Keratinocyte (primary cell): ENCODE measurements at regions not wholly inside any gene's neighbourhood (a gene's known extent, or its start where the extent isn't known, plus 50 kb on each side); places are given as distances from the start of the nearest gene placed in this dataset.

Experiments
- DNase-seq: peaks from one replicate; pipeline ENCODE4 v3.0.0-alpha.2; 2011; ENCODE audit warnings: low read depth, missing footprints, low spot score
- FAIRE-seq: peaks from 2 replicates; lab custom pipeline; 2011; peaks lifted over from hg19 to GRCh38; lab: Jason Lieb, UNC
- H2AFZ ChIP-seq: 2 replicates; pipeline ENCODE4 v1.6.0; 2012; ENCODE audit warnings: low read length, control low read depth, inconsistent platforms; ENCODE audit not compliant: control insufficient read depth
- H3K27ac ChIP-seq: 2 replicates; pipeline ENCODE4 v1.5.1; 2011; ENCODE audit warnings: low read length; ENCODE audit not compliant: control insufficient read depth, insufficient read depth
- H3K27me3 ChIP-seq: 3 replicates; pipeline ENCODE4 v1.6.0; 2011; ENCODE audit warnings: low read length; ENCODE audit not compliant: control insufficient read depth, insufficient read depth; ENCODE audit errors: extremely low read depth
- H3K36me3 ChIP-seq, 2 experiments: 2 replicates in 1 of 2; 3 replicates in 1 of 2; pipeline ENCODE4 v1.5.1; 2011; ENCODE audit warnings: low read length in 2 of 2, mild to moderate bottlenecking in 1 of 2; ENCODE audit not compliant: control insufficient read depth in 2 of 2, insufficient read depth in 2 of 2; ENCODE audit errors: extremely low read depth in 1 of 2
- H3K4me1 ChIP-seq: 3 replicates; pipeline ENCODE4 v1.5.1; 2011; ENCODE audit warnings: low read length; ENCODE audit not compliant: control insufficient read depth, insufficient read depth; ENCODE audit errors: extremely low read depth
- H3K4me2 ChIP-seq: 3 replicates; pipeline ENCODE4 v1.6.0; 2011; ENCODE audit warnings: low read depth, low read length; ENCODE audit not compliant: control insufficient read depth, insufficient read depth; ENCODE audit errors: extremely low read depth
- H3K4me3 ChIP-seq, 3 experiments: fragments of 200-600 bp in 1 of 3; sonication (generic) in 1 of 3; 2 replicates in 2 of 3; 3 replicates in 1 of 3; pipeline ENCODE4 v1.5.1; 2011 to 2016; ENCODE audit warnings: low read length in 3 of 3, mild to moderate bottlenecking in 3 of 3, control low read depth in 2 of 3, inconsistent platforms in 1 of 3, low read depth in 1 of 3, mixed read lengths in 1 of 3, mixed run types in 1 of 3, moderate library complexity in 1 of 3; ENCODE audit not compliant: control insufficient read depth in 2 of 3, insufficient read depth in 2 of 3; ENCODE audit errors: extremely low read depth in 1 of 3
- H3K79me2 ChIP-seq: 2 replicates; pipeline ENCODE4 v1.6.0; 2012; ENCODE audit warnings: low read length; ENCODE audit not compliant: control insufficient read depth, insufficient read depth
- H3K9ac ChIP-seq: 3 replicates; pipeline ENCODE4 v1.6.0; 2011; ENCODE audit warnings: low read length; ENCODE audit not compliant: control insufficient read depth, insufficient read depth; ENCODE audit errors: extremely low read depth
- H3K9me1 ChIP-seq: 3 replicates; pipeline ENCODE4 v1.6.0; 2011; ENCODE audit warnings: low read length; ENCODE audit not compliant: control insufficient read depth, insufficient read depth; ENCODE audit errors: extremely low read depth
- H3K9me3 ChIP-seq: 2 replicates; pipeline ENCODE4 v1.5.1; 2012; ENCODE audit warnings: low read depth, low read length; ENCODE audit not compliant: control insufficient read depth
- H4K20me1 ChIP-seq: 3 replicates; pipeline ENCODE4 v1.6.0; 2011; ENCODE audit warnings: low read length; ENCODE audit not compliant: control insufficient read depth, insufficient read depth; ENCODE audit errors: extremely low read depth
- CTCF ChIP-seq, 3 experiments: IDR thresholded peaks in 1 of 3; conservative IDR thresholded peaks in 1 of 3; optimal IDR thresholded peaks in 1 of 3; 2 replicates in 2 of 3; 3 replicates in 1 of 3; pipeline versions ENCODE3 to v1.5.1; 2011; ENCODE audit warnings: low read length in 3 of 3, mild to moderate bottlenecking in 3 of 3, moderate library complexity in 2 of 3, control low read depth in 1 of 3, inconsistent platforms in 1 of 3; ENCODE audit not compliant: insufficient read depth in 2 of 3; ENCODE audit errors: extremely low read depth in 1 of 3
- EZH2 ChIP-seq: IDR thresholded peaks from one replicate; pipeline ENCODE4 v1.6.1; 2012; ENCODE audit warnings: inconsistent platforms, mild to moderate bottlenecking, low read length, moderate library complexity
- dilution Hi-C: fragments of 300-500 bp; cut with MboI; formaldehyde crosslinking; loops from one replicate; pipeline ENCODE4 v1.7.0; 2020; ENCODE audit warnings: low sequenced_read_pairs; ENCODE audit not compliant: extremely low pct_ligation_motif_present

- no peak for TF ChIP-seq CTCF (optimal IDR thresholded peaks at IDR 0.05 in 1 of 3, IDR thresholded peaks at IDR 0.05 in 1 of 3, conservative IDR thresholded peaks at IDR 0.05 in 1 of 3; ENCODE audit: extremely low read depth in 1 of 3, insufficient read depth in 2 of 3, low read length in 3 of 3)
- TF ChIP-seq EZH2 = no peak
- no peaks in the 10 kb centered on the region for H3K36me3 ChIP-seq
- H3K79me2 ChIP-seq = no peaks in the 10 kb centered on the region
- no peaks in the 10 kb centered on the region for H3K9me1 ChIP-seq
- dilution Hi-C loops = no loop called here
- no peak overlapping the region for H3K4me3 ChIP-seq
- H3K4me2 ChIP-seq = no peak overlapping the region
- H3K4me1 ChIP-seq = no peaks in the 10 kb centered on the region
- FAIRE-seq (no peak), DNase-seq (no peak)
- no peaks in the 10 kb centered on the region for H3K9me3 ChIP-seq
- no peak overlapping the region for H3K27ac ChIP-seq
- no peak overlapping the region for H3K9ac ChIP-seq
- no peaks in the 10 kb centered on the region for H4K20me1 ChIP-seq
- H2AFZ ChIP-seq = no peak overlapping the region
- H3K27me3 ChIP-seq = peaks cover 8% of the 10 kb centered on the region
These were observed 71.3 kb upstream of the HTR4 start for GRCh38 chr5:148725675-148726074.

- dilution Hi-C loops = no loop called here
- Histone ChIP-seq H3K4me1 (peaks cover 5% of the 10 kb centered on the region), H3K4me2 (no peak overlapping the region), H3K9ac (no peak overlapping the region), H3K27me3 (peaks cover 3% of the 10 kb centered on the region), H2AFZ (no peak overlapping the region), H3K9me1 (no peaks in the 10 kb centered on the region), H3K9me3 (no peaks in the 10 kb centered on the region), H3K79me2 (no peaks in the 10 kb centered on the region), H3K36me3 (no peaks in the 10 kb centered on the region), H4K20me1 (no peaks in the 10 kb centered on the region), H3K4me3 (no peak overlapping the region), H3K27ac (no peak overlapping the region)
- TF ChIP-seq CTCF (optimal IDR thresholded peaks at IDR 0.05 in 1 of 3, IDR thresholded peaks at IDR 0.05 in 1 of 3, conservative IDR thresholded peaks at IDR 0.05 in 1 of 3; ENCODE audit: extremely low read depth in 1 of 3, insufficient read depth in 2 of 3, low read length in 3 of 3) (peak in 2 of 3 experiments; percentile 16 to 30), EZH2 (no peak)
- DNase-seq (no peak), FAIRE-seq (peak; percentile 49)
These were observed 74.9 kb upstream of the HTR4 start for GRCh38 chr5:148729182-148729581.
